ENCODE measurements at regions not wholly inside any gene's neighbourhood (a gene's known extent, or its start where the extent isn't known, plus 50 kb on each side); places are given as distances from the start of the nearest gene placed in this dataset.
"Not testable (repeated sequence)": the region's sequence is repeated elsewhere in the genome, so short reads cannot be mapped to it uniquely, and the experiment has no call there.

DNA sequence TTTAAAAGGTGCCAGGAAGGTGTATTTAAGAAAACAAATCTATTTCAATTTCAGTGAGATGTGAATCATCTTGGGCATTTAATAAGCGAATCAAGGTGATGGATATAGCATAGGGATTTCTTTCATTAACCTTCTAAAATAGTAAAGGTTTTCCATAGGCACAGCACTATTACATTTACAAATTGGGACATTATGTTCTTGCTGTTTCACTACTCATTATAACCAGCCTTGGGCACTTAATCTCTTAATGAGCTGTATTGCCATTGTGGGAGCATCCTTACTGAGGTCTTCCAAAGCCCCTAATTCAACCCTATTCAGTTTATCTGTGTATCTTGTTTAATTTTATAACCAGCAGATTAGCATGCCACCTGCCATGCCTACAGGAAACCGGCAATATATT, 1305.5 kb downstream of the CDH12 start:
- H3K36me3 ChIP-seq (ENCODE audit: insufficient read depth, low read length, poor library complexity, severe bottlenecking); POLR2A ChIA-PET (ENCODE audit: low non-redundant PET); H3K4me3 ChIP-seq (ENCODE audit: low read depth, low read length, poor library complexity, severe bottlenecking); H3K27ac ChIP-seq (ENCODE audit: low read depth, low read length, poor library complexity, severe bottlenecking); intact Hi-C loops (cut with micrococcal nuclease; ENCODE audit: unreplicated experiment); DNase-seq (ENCODE audit: low spot score); BruUV-seq (replicated peaks); CTCF ChIA-PET; H3K9me3 ChIP-seq (ENCODE audit: low read depth, low read length, poor library complexity, severe bottlenecking); H3K27me3 ChIP-seq (replicated peaks; ENCODE audit: insufficient read depth, low read depth, low read length, poor library complexity); H3K4me1 ChIP-seq (ENCODE audit: insufficient read depth, low read length, poor library complexity, severe bottlenecking): not testable (repeated sequence)

DNA sequence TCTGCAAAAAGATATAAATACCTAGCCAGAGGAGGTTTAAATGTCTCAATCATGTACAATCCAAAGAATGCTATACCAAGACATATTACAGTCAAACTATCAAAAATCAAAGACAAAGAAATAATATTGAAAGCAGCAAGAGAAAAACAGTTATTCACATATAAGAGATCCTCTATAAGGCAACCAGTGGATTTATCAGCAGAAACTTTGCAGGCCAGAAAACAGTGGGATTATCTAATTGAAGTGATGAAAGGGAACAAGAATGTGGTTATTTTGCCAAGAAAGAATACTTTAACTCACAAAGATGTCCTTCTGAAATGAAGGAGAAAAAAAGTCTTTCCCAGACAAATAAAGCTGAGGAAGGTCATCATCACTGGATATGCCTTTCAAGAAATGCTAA, 1318.0 kb downstream of the CDH12 start:
- CTCF ChIA-PET; H3K4me3 ChIP-seq (ENCODE audit: low read depth, low read length, poor library complexity, severe bottlenecking); POLR2A ChIA-PET (ENCODE audit: low non-redundant PET); H3K9me3 ChIP-seq (ENCODE audit: low read depth, low read length, poor library complexity, severe bottlenecking); H3K27ac ChIP-seq (ENCODE audit: low read depth, low read length, poor library complexity, severe bottlenecking); H3K4me1 ChIP-seq (ENCODE audit: insufficient read depth, low read length, poor library complexity, severe bottlenecking); intact Hi-C loops (cut with micrococcal nuclease; ENCODE audit: unreplicated experiment); DNase-seq (ENCODE audit: low spot score); H3K36me3 ChIP-seq (ENCODE audit: insufficient read depth, low read length, poor library complexity, severe bottlenecking); H3K27me3 ChIP-seq (replicated peaks; ENCODE audit: insufficient read depth, low read depth, low read length, poor library complexity); BruUV-seq (replicated peaks): not testable (repeated sequence)

DNA sequence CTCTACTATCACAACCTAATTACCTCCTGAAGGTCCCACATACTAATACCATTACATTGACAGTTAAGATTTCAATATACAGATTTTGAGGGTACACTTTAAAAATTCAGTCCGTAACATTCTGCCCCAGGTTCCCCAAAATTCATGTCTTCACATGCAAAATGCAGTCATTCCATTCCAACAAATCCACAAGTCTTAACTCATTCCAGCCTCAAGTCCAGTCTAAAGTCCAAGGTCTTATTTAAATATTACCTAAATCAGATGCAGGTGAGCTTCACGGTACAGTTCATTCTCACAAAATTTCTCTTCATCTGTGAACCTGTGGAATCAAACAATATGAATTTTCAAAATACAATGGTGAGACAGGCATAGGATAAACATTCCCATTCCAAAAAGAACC, 1332.0 kb downstream of the CDH12 start:
- DNase-seq (ENCODE audit: low spot score); intact Hi-C loops (cut with micrococcal nuclease; ENCODE audit: unreplicated experiment); POLR2A ChIA-PET (ENCODE audit: low non-redundant PET); CTCF ChIA-PET; H3K9me3 ChIP-seq (ENCODE audit: low read depth, low read length, poor library complexity, severe bottlenecking); H3K27ac ChIP-seq (ENCODE audit: low read depth, low read length, poor library complexity, severe bottlenecking); H3K36me3 ChIP-seq (ENCODE audit: insufficient read depth, low read length, poor library complexity, severe bottlenecking); H3K4me1 ChIP-seq (ENCODE audit: insufficient read depth, low read length, poor library complexity, severe bottlenecking); H3K27me3 ChIP-seq (replicated peaks; ENCODE audit: insufficient read depth, low read depth, low read length, poor library complexity); H3K4me3 ChIP-seq (ENCODE audit: low read depth, low read length, poor library complexity, severe bottlenecking); BruUV-seq (replicated peaks): not testable (repeated sequence)

DNA sequence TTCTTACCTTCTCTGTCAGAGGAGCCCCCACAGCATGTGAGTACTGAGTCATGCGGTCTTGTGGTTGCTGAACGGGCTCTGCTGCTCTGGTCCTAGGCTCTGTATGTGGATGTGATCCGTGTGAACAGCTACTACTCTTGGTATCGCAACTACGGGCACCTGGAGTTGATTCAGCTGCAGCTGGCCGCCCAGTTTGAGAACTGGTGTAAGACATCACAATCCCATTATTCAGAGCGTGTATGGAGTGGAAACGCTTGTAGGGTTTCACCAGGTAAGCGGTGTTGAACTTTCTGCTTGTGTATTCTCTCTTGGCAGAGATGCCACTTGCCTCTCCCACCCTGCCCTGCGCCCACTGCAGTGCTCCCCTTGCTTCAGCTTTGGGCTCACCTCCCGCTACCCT, 1356.2 kb downstream of the CDH12 start:
- DNase-seq (ENCODE audit: low spot score); H3K27me3 ChIP-seq (replicated peaks; ENCODE audit: insufficient read depth, low read depth, low read length, poor library complexity); POLR2A ChIA-PET (ENCODE audit: low non-redundant PET); H3K4me3 ChIP-seq (ENCODE audit: low read depth, low read length, poor library complexity, severe bottlenecking); H3K27ac ChIP-seq (ENCODE audit: low read depth, low read length, poor library complexity, severe bottlenecking); H3K36me3 ChIP-seq (ENCODE audit: insufficient read depth, low read length, poor library complexity, severe bottlenecking); H3K4me1 ChIP-seq (ENCODE audit: insufficient read depth, low read length, poor library complexity, severe bottlenecking); intact Hi-C loops (cut with micrococcal nuclease; ENCODE audit: unreplicated experiment); CTCF ChIA-PET; BruUV-seq (replicated peaks); H3K9me3 ChIP-seq (ENCODE audit: low read depth, low read length, poor library complexity, severe bottlenecking): not testable (repeated sequence)

DNA sequence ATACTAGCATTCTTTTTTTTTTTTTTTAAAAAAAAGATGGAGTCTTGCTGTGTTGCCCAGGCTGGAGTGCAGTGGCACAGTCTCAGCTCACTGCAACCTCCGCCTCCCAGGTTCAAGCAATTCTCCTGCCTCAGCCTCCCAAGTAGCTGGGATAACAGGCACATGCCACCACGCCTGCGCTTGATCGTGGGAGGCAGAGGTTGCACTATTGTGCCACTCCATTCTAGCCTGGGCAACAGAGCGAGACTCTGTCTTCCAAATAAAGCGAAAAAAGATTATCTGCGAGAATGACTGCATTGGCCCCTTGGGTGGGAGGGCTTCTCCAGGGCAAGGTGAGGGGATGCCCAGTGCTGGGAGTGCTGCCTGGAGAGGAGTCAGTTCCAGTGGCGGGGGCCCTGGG, 1357.1 kb downstream of the CDH12 start:
- H3K9me3 ChIP-seq (ENCODE audit: low read depth, low read length, poor library complexity, severe bottlenecking); H3K27me3 ChIP-seq (replicated peaks; ENCODE audit: insufficient read depth, low read depth, low read length, poor library complexity); H3K4me1 ChIP-seq (ENCODE audit: insufficient read depth, low read length, poor library complexity, severe bottlenecking); H3K4me3 ChIP-seq (ENCODE audit: low read depth, low read length, poor library complexity, severe bottlenecking); intact Hi-C loops (cut with micrococcal nuclease; ENCODE audit: unreplicated experiment); BruUV-seq (replicated peaks); H3K36me3 ChIP-seq (ENCODE audit: insufficient read depth, low read length, poor library complexity, severe bottlenecking); CTCF ChIA-PET; DNase-seq (ENCODE audit: low spot score); H3K27ac ChIP-seq (ENCODE audit: low read depth, low read length, poor library complexity, severe bottlenecking); POLR2A ChIA-PET (ENCODE audit: low non-redundant PET): not testable (repeated sequence)

DNA sequence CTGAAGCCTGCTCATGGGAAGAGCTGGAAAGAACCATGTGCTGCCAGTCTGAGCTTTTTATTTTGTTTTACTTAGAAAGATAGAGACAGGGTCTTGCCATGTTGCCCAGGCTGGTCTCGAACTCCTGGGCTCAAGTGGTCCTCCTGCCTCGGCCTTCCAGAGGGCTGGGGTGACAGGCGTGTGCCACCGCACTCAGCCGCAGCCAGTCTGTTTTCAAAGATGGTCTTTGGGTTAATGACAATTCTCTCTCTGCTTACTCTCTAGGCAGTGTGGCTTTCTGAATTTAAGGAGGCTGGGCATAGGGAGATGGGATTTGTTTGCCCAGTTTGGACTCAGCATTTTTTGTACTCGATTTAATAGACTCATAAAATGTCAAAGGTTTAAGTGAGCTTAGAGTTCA, 1357.9 kb downstream of the CDH12 start:
- intact Hi-C loops (cut with micrococcal nuclease; ENCODE audit: unreplicated experiment); H3K27me3 ChIP-seq (replicated peaks; ENCODE audit: insufficient read depth, low read depth, low read length, poor library complexity); DNase-seq (ENCODE audit: low spot score); POLR2A ChIA-PET (ENCODE audit: low non-redundant PET); H3K36me3 ChIP-seq (ENCODE audit: insufficient read depth, low read length, poor library complexity, severe bottlenecking); H3K4me3 ChIP-seq (ENCODE audit: low read depth, low read length, poor library complexity, severe bottlenecking); H3K27ac ChIP-seq (ENCODE audit: low read depth, low read length, poor library complexity, severe bottlenecking); BruUV-seq (replicated peaks); H3K4me1 ChIP-seq (ENCODE audit: insufficient read depth, low read length, poor library complexity, severe bottlenecking); CTCF ChIA-PET; H3K9me3 ChIP-seq (ENCODE audit: low read depth, low read length, poor library complexity, severe bottlenecking): not testable (repeated sequence)

DNA sequence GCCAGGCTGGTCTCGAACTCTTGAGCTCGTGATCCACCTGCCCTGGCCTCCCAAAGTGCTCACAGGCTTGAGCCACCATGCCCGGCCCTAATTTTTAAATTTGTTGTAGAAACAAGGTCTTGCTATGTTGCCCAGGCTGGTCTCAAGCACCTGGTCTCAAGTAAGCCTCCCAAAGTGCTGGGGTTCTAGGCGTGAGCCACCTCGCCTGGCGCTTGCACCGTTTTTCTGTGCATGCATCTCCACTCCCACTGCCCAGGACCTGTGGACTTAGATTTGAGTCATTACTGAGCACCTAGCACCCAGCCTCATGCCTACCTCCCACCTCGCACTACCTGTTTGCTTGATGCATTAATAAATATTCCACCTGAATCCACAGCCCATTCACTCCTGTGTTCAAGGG, 1359.1 kb downstream of the CDH12 start:
- H3K27ac ChIP-seq (ENCODE audit: low read depth, low read length, poor library complexity, severe bottlenecking); H3K4me1 ChIP-seq (ENCODE audit: insufficient read depth, low read length, poor library complexity, severe bottlenecking); DNase-seq (ENCODE audit: low spot score); POLR2A ChIA-PET (ENCODE audit: low non-redundant PET); intact Hi-C loops (cut with micrococcal nuclease; ENCODE audit: unreplicated experiment); H3K27me3 ChIP-seq (replicated peaks; ENCODE audit: insufficient read depth, low read depth, low read length, poor library complexity); H3K9me3 ChIP-seq (ENCODE audit: low read depth, low read length, poor library complexity, severe bottlenecking); H3K4me3 ChIP-seq (ENCODE audit: low read depth, low read length, poor library complexity, severe bottlenecking); CTCF ChIA-PET; BruUV-seq (replicated peaks); H3K36me3 ChIP-seq (ENCODE audit: insufficient read depth, low read length, poor library complexity, severe bottlenecking): not testable (repeated sequence)

DNA sequence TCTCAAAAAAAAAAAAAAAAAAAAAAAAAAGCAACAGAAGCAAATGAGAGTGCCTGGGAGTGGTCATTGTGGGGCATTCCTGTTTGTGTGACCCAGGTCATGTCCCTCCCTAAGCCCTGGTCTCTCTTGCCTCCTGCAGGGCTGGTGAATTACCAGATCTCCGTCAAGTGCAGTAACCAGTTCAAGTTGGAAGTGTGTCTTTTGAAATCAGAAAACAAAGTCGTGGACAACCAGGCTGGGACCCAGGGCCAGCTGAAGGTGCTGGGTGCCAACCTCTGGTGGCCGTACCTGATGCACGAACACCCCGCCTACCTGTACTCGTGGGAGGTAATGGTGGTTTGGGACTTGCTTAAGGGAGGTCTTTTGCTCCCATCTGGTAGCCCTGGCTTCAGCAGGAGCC, 1362.0 kb downstream of the CDH12 start:
- H3K9me3 ChIP-seq (ENCODE audit: low read depth, low read length, poor library complexity, severe bottlenecking); CTCF ChIA-PET; H3K27ac ChIP-seq (ENCODE audit: low read depth, low read length, poor library complexity, severe bottlenecking); POLR2A ChIA-PET (ENCODE audit: low non-redundant PET); DNase-seq (ENCODE audit: low spot score); H3K36me3 ChIP-seq (ENCODE audit: insufficient read depth, low read length, poor library complexity, severe bottlenecking); H3K4me3 ChIP-seq (ENCODE audit: low read depth, low read length, poor library complexity, severe bottlenecking); H3K27me3 ChIP-seq (replicated peaks; ENCODE audit: insufficient read depth, low read depth, low read length, poor library complexity); intact Hi-C loops (cut with micrococcal nuclease; ENCODE audit: unreplicated experiment); BruUV-seq (replicated peaks); H3K4me1 ChIP-seq (ENCODE audit: insufficient read depth, low read length, poor library complexity, severe bottlenecking): not testable (repeated sequence)

Data from A673 (cell line).